ENCODE measurements at regions not wholly inside any gene's neighbourhood (a gene's known extent, or its start where the extent isn't known, plus 50 kb on each side); places are given as distances from the start of the nearest gene placed in this dataset.

GRCh38 chr14:48125654-48126053, 450.2 kb upstream of the MDGA2 start:
- DNase-seq (ENCODE audit: low spot score): no peak

GRCh38 chr14:48113713-48114112, 438.3 kb upstream of the MDGA2 start:
- no peak for DNase-seq (ENCODE audit: low spot score)
- no peak for TF ChIP-seq CTCF (IDR thresholded peaks at IDR 0.05; ENCODE audit: extremely low read depth, missing control alignments)

More at GRCh38 chr14:48125654-48126053, 450.2 kb upstream of the MDGA2 start:
- TF ChIP-seq CTCF (IDR thresholded peaks at IDR 0.05; ENCODE audit: extremely low read depth, missing control alignments): no peak

GRCh38 chr14:48111151-48111550, 435.7 kb upstream of the MDGA2 start:
- no peak for TF ChIP-seq CTCF (IDR thresholded peaks at IDR 0.05; ENCODE audit: extremely low read depth, missing control alignments)

GRCh38 chr14:48107646-48108045, 432.2 kb upstream of the MDGA2 start:
- DNase-seq (ENCODE audit: low spot score): no peak
- no peak for TF ChIP-seq CTCF (IDR thresholded peaks at IDR 0.05; ENCODE audit: extremely low read depth, missing control alignments)

More at GRCh38 chr14:48111151-48111550, 435.7 kb upstream of the MDGA2 start:
- DNase-seq (ENCODE audit: low spot score): no peak

GRCh38 chr14:48096897-48097296, 421.5 kb upstream of the MDGA2 start:
- DNase-seq (ENCODE audit: low spot score): no peak
- no peak for TF ChIP-seq CTCF (IDR thresholded peaks at IDR 0.05; ENCODE audit: extremely low read depth, missing control alignments)

- no peak for TF ChIP-seq CTCF (IDR thresholded peaks at IDR 0.05; ENCODE audit: extremely low read depth, missing control alignments)
- DNase-seq (ENCODE audit: low spot score): no peak
Observed at GRCh38 chr14:48086516-48086915, 411.1 kb upstream of the MDGA2 start.

- no peak for DNase-seq (ENCODE audit: low spot score)
- TF ChIP-seq CTCF (IDR thresholded peaks at IDR 0.05; ENCODE audit: extremely low read depth, missing control alignments): no peak
Observed at GRCh38 chr14:48075487-48075886, 400.1 kb upstream of the MDGA2 start.

Measured in GM20000 (cell line).